ENCODE measurements at regions not wholly inside any gene's neighbourhood (a gene's known extent, or its start where the extent isn't known, plus 50 kb on each side); places are given as distances from the start of the nearest gene placed in this dataset.

- TF ChIP-seq, protein P1, sequence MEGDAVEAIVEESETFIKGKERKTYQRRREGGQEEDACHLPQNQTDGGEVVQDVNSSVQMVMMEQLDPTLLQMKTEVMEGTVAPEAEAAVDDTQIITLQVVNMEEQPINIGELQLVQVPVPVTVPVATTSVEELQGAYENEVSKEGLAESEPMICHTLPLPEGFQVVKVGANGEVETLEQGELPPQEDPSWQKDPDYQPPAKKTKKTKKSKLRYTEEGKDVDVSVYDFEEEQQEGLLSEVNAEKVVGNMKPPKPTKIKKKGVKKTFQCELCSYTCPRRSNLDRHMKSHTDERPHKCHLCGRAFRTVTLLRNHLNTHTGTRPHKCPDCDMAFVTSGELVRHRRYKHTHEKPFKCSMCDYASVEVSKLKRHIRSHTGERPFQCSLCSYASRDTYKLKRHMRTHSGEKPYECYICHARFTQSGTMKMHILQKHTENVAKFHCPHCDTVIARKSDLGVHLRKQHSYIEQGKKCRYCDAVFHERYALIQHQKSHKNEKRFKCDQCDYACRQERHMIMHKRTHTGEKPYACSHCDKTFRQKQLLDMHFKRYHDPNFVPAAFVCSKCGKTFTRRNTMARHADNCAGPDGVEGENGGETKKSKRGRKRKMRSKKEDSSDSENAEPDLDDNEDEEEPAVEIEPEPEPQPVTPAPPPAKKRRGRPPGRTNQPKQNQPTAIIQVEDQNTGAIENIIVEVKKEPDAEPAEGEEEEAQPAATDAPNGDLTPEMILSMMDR (conservative IDR thresholded peaks at IDR 0.05; ENCODE audit: low read depth in 2 of 2) = no peak
- no peak for TF ChIP-seq EZH2 (IDR thresholded peaks at IDR 0.05; ENCODE audit: low read depth, unreplicated experiment)
- no peak for TF ChIP-seq JUNB (IDR thresholded peaks at IDR 0.05; ENCODE audit: unreplicated experiment)
- no peak for TF ChIP-seq POLR2AphosphoS5 (IDR thresholded peaks at IDR 0.05; ENCODE audit: low read depth)
- TF ChIP-seq, protein P2, sequence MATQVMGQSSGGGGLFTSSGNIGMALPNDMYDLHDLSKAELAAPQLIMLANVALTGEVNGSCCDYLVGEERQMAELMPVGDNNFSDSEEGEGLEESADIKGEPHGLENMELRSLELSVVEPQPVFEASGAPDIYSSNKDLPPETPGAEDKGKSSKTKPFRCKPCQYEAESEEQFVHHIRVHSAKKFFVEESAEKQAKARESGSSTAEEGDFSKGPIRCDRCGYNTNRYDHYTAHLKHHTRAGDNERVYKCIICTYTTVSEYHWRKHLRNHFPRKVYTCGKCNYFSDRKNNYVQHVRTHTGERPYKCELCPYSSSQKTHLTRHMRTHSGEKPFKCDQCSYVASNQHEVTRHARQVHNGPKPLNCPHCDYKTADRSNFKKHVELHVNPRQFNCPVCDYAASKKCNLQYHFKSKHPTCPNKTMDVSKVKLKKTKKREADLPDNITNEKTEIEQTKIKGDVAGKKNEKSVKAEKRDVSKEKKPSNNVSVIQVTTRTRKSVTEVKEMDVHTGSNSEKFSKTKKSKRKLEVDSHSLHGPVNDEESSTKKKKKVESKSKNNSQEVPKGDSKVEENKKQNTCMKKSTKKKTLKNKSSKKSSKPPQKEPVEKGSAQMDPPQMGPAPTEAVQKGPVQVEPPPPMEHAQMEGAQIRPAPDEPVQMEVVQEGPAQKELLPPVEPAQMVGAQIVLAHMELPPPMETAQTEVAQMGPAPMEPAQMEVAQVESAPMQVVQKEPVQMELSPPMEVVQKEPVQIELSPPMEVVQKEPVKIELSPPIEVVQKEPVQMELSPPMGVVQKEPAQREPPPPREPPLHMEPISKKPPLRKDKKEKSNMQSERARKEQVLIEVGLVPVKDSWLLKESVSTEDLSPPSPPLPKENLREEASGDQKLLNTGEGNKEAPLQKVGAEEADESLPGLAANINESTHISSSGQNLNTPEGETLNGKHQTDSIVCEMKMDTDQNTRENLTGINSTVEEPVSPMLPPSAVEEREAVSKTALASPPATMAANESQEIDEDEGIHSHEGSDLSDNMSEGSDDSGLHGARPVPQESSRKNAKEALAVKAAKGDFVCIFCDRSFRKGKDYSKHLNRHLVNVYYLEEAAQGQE (IDR thresholded peaks at IDR 0.05; ENCODE audit: unreplicated experiment) = no peak
- TF ChIP-seq EZH2phosphoT487 (IDR thresholded peaks at IDR 0.05; ENCODE audit: unreplicated experiment) = no peak
- TF ChIP-seq NANOG (IDR thresholded peaks at IDR 0.05; ENCODE audit: borderline replicate concordance) = no peak
- TF ChIP-seq CREB1 (CRISPR knock-in tag; IDR thresholded peaks at IDR 0.05; ENCODE audit: low read depth) = no peak
- TF ChIP-seq ZNF114 (CRISPR knock-in tag; IDR thresholded peaks at IDR 0.05) = no peak
These were observed 289.0 kb upstream of the ADGRL3 start for GRCh38 chr4:60911127-60911526.
